Esophagus muscularis mucosa (tissue), 4 donors: ENCODE measurements at regions not wholly inside any gene's neighbourhood (a gene's known extent, or its start where the extent isn't known, plus 50 kb on each side); places are given as distances from the start of the nearest gene placed in this dataset.

Experiments
- EP300 ChIP-seq: sonication (generic); formaldehyde crosslinking; IDR thresholded peaks from one replicate; pipeline ENCODE4 v1.6.1; 2017; ENCODE audit warnings: antibody characterized with exemption
- POLR2A ChIP-seq: fragments of 450-650 bp; IDR thresholded peaks from one replicate; pipeline ENCODE4 v1.6.1; 2017; ENCODE audit warnings: antibody characterized with exemption, moderate library complexity, mild to moderate bottlenecking, low read depth
- POLR2AphosphoS5 ChIP-seq, 2 donors: sonication (generic); formaldehyde crosslinking; IDR thresholded peaks; one replicate each; pipeline ENCODE4 v1.6.1; 2017; ENCODE audit warnings: antibody characterized with exemption in 2 of 2
- TF ChIP-seq, protein P1 (sequence below), 3 experiments: fragments of 200-600 bp in 2 of 3; fragments of 450-650 bp in 1 of 3; sonication (generic) in 2 of 3; IDR thresholded peaks; one replicate each; pipeline ENCODE4 v1.5.1; 2017 to 2019; ENCODE audit warnings: antibody characterized with exemption in 3 of 3, mild to moderate bottlenecking in 2 of 3, moderate library complexity in 1 of 3

DNA sequence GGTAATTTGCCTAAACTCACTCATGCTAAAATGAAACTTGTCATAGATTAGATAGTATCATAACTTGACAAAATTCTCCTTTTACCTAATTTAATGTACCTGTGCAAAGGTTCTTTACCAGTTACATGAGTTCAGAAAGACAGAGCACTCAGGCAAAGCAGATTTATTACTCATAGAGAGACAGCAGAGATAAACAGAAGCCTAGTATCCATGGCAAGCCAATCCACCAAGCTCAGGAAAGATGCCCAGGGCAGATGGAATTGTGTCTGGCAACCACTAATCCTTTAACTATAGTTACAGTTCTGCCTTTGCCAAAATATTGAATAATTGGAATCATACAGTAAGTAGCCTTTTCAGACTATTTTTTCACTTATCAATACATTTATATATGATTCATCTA lies 826.2 kb downstream of the TECRL start:
- TF ChIP-seq, protein P1, sequence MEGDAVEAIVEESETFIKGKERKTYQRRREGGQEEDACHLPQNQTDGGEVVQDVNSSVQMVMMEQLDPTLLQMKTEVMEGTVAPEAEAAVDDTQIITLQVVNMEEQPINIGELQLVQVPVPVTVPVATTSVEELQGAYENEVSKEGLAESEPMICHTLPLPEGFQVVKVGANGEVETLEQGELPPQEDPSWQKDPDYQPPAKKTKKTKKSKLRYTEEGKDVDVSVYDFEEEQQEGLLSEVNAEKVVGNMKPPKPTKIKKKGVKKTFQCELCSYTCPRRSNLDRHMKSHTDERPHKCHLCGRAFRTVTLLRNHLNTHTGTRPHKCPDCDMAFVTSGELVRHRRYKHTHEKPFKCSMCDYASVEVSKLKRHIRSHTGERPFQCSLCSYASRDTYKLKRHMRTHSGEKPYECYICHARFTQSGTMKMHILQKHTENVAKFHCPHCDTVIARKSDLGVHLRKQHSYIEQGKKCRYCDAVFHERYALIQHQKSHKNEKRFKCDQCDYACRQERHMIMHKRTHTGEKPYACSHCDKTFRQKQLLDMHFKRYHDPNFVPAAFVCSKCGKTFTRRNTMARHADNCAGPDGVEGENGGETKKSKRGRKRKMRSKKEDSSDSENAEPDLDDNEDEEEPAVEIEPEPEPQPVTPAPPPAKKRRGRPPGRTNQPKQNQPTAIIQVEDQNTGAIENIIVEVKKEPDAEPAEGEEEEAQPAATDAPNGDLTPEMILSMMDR (IDR thresholded peaks at IDR 0.05): no peak
- no peak for TF ChIP-seq POLR2A
- no peak for TF ChIP-seq EP300
- TF ChIP-seq POLR2AphosphoS5 (IDR thresholded peaks at IDR 0.05): no peak
